K562 (cell line): ENCODE measurements at regions not wholly inside any gene's neighbourhood (a gene's known extent, or its start where the extent isn't known, plus 50 kb on each side); places are given as distances from the start of the nearest gene placed in this dataset.

Source experiments
- ATAC-seq: fragments of 200-7000 bp; cut with Tn5 transposase; 3 replicates; pipeline ENCODE4 v1.9.1; 2020; ENCODE audit warnings: moderate library complexity
- BruUV-seq: library from RNA; stranded (reverse); fragments of 400-500 nt; replicated peaks from 2 replicates; lab custom pipeline; 2021; lab: Mats Ljungman, UMichigan
- CTCF ChIA-PET: fragments of 300-600 bp; formaldehyde crosslinking; extraction: SDS; loops from one replicate; lab custom pipeline; 2021; ENCODE audit warnings: low intra/inter-chr PET ratio; lab: Yijun Ruan, JAX
- POLR2A ChIA-PET: fragments of 300-600, 350-650 bp; sonication (Branson Sonifier 250); formaldehyde crosslinking; extraction: SDS; loops from one replicate; lab custom pipeline; 2021; ENCODE audit warnings: antibody characterized with exemption, inconsistent platforms; lab: Yijun Ruan, JAX
- DNase-seq, 4 experiments: peaks; one replicate each; pipeline versions ENCODE4 v3.0.0 to v3.0.0-alpha.2; 2011 to 2018; ENCODE audit warnings: low spot score in 3 of 4, mixed read lengths in 3 of 4; ENCODE audit errors: extremely low read depth in 1 of 4
- FAIRE-seq: peaks from 2 replicates; lab custom pipeline; 2011; peaks lifted over from hg19 to GRCh38; lab: Jason Lieb, UNC
- H2AFZ ChIP-seq: 2 replicates; pipeline ENCODE4 v1.6.0; 2011; ENCODE audit warnings: low read depth, low read length, control low read depth, inconsistent platforms
- H3K27ac ChIP-seq: fragments of 200-600 bp; 3 replicates; pipeline ENCODE4 v1.8.0; 2011; ENCODE audit warnings: low read depth, mild to moderate bottlenecking, control low read depth, inconsistent platforms, low read length, moderate library complexity, mixed read lengths; ENCODE audit errors: extremely low read depth
- H3K27me3 ChIP-seq, 2 experiments: fragments of 300-600 bp in 1 of 2; 2 replicates in 1 of 2; 3 replicates in 1 of 2; pipeline versions ENCODE4 v1.6.0 to v1.8.0; 2011; ENCODE audit warnings: inconsistent platforms in 2 of 2, low read length in 2 of 2, mild to moderate bottlenecking in 1 of 2, mixed read lengths in 1 of 2, moderate library complexity in 1 of 2; ENCODE audit not compliant: control insufficient read depth in 2 of 2, insufficient read depth in 2 of 2
- H3K36me3 ChIP-seq: fragments of 300-600 bp; 3 replicates; pipeline ENCODE4 v1.8.0; 2011; ENCODE audit warnings: mild to moderate bottlenecking, low read length, inconsistent platforms; ENCODE audit not compliant: control insufficient read depth, insufficient read depth
- H3K4me1 ChIP-seq, 2 experiments: fragments of 200-600 bp in 1 of 2; replicated peaks in 1 of 2; 2 replicates in 1 of 2; 3 replicates in 1 of 2; pipeline versions ENCODE4 v1.5.1 to v1.8.0; 2011; ENCODE audit warnings: inconsistent platforms in 2 of 2, low read length in 2 of 2, mild to moderate bottlenecking in 1 of 2, mixed read lengths in 1 of 2, moderate library complexity in 1 of 2; ENCODE audit not compliant: control insufficient read depth in 2 of 2, insufficient read depth in 2 of 2
- H3K4me2 ChIP-seq: 2 replicates; pipeline ENCODE4 v1.6.1; 2011; ENCODE audit warnings: low read length, control low read depth, inconsistent platforms, mixed read lengths; ENCODE audit not compliant: insufficient read depth
- H3K4me3 ChIP-seq: fragments of 200-600 bp; sonication (generic), shearing (Covaris generic); 2 replicates; pipeline ENCODE4 v1.5.1; 2016; ENCODE audit warnings: control low read depth, inconsistent platforms
- H3K79me2 ChIP-seq: fragments of 200-600 bp; 3 replicates; pipeline ENCODE4 v1.8.0; 2011; ENCODE audit warnings: low read length, inconsistent platforms; ENCODE audit not compliant: control insufficient read depth, insufficient read depth
- H3K9ac ChIP-seq, 2 experiments: 2 replicates each; pipeline versions ENCODE4 v1.6.0 to v1.6.1; 2011; ENCODE audit warnings: low read depth in 2 of 2, low read length in 2 of 2, control low read depth in 1 of 2, inconsistent platforms in 1 of 2, mild to moderate bottlenecking in 1 of 2, mixed read lengths in 1 of 2; ENCODE audit not compliant: insufficient read depth in 1 of 2
- H3K9me1 ChIP-seq: one replicate; pipeline ENCODE4 v1.6.0; 2011; ENCODE audit warnings: inconsistent platforms, mild to moderate bottlenecking, low read length, moderate library complexity; ENCODE audit not compliant: control insufficient read depth, insufficient read depth
- H3K9me3 ChIP-seq: replicated peaks from 2 replicates; pipeline ENCODE4 v1.5.1; 2011; ENCODE audit warnings: low read depth, low read length, inconsistent platforms; ENCODE audit not compliant: control insufficient read depth, insufficient read depth
- H4K20me1 ChIP-seq: replicated peaks from 2 replicates; pipeline ENCODE4 v1.6.1; 2011; ENCODE audit warnings: low read length, inconsistent platforms, mixed read lengths; ENCODE audit not compliant: control insufficient read depth, insufficient read depth
- CTBP1 ChIP-seq: fragments of 450-650 bp; IDR thresholded peaks from 2 replicates; pipeline ENCODE4 v1.6.1; 2016; ENCODE audit warnings: borderline replicate concordance
- FOXP1 ChIP-seq: sonication (generic); formaldehyde crosslinking; IDR thresholded peaks from 2 replicates; pipeline ENCODE4 v1.8.0; 2022; ENCODE audit warnings: mild to moderate bottlenecking, missing genetic modification reagents
- FUS ChIP-seq: fragments of 200-400 bp; formaldehyde crosslinking; optimal IDR thresholded peaks from 2 replicates; pipeline ENCODE3; 2017; ENCODE audit warnings: low read depth, low read length
- HNRNPK ChIP-seq: fragments of 200-400 bp; formaldehyde crosslinking; IDR thresholded peaks from one replicate; pipeline ENCODE4 v1.6.1; 2018; ENCODE audit warnings: mild to moderate bottlenecking, low read depth, low read length; ENCODE audit not compliant: poor library complexity, severe bottlenecking
- MXD1 ChIP-seq: fragments of 250-450 bp; sonication (Bioruptor Pico); IDR thresholded peaks from 2 replicates; pipeline ENCODE4 v1.8.0; 2021; ENCODE audit warnings: borderline replicate concordance, mild to moderate bottlenecking, moderate library complexity; ENCODE audit not compliant: poor library complexity, severe bottlenecking
- MXI1 ChIP-seq: IDR thresholded peaks from 2 replicates; pipeline ENCODE4 v1.6.1; 2011; ENCODE audit warnings: low read depth, mild to moderate bottlenecking, improper control_type of control experiment, low read length
- PBX2 ChIP-seq, 2 experiments: IDR thresholded peaks in 1 of 2; conservative IDR thresholded peaks in 1 of 2; 2 replicates each; pipeline ENCODE4 v1.6.1; 2016; ENCODE audit warnings: low read depth in 2 of 2, mild to moderate bottlenecking in 1 of 2, missing compliant biosample characterization in 1 of 2, missing genetic modification characterization in 1 of 2, moderate library complexity in 1 of 2
- SMARCA5 ChIP-seq: fragments of 450-650 bp; IDR thresholded peaks from 2 replicates; pipeline ENCODE4 v1.6.1; 2016
- SRF ChIP-seq, 2 experiments: fragments of 250-450, 450-650 bp in 1 of 2; sonication (Bioruptor Pico) in 1 of 2; sonication (generic) in 1 of 2; formaldehyde crosslinking; IDR thresholded peaks; 2 replicates each; pipeline versions ENCODE4 v1.5.0 to v1.5.1; 2020 to 2022; ENCODE audit warnings: mild to moderate bottlenecking in 1 of 2, missing genetic modification reagents in 1 of 2
- ZBED1 ChIP-seq: IDR thresholded peaks from 2 replicates; pipeline ENCODE4 v1.6.1; 2014
- ZKSCAN1 ChIP-seq: fragments of 150-350 bp; IDR thresholded peaks from 2 replicates; pipeline ENCODE4 v1.6.1; 2016; ENCODE audit warnings: low read depth, low read length
- in situ Hi-C: fragments of 300-500 bp; cut with MboI; formaldehyde crosslinking; loops from 4 replicates; pipeline ENCODE4 v1.15.0; 2018; ENCODE audit warnings: inconsistent platforms, mixed read lengths
- intact Hi-C: fragments of 100-400 bp; cut with micrococcal nuclease; formaldehyde crosslinking; loops from 2 replicates; pipeline ENCODE4 v1.14.2; 2022
- TF ChIP-seq, protein P1 (sequence below): IDR thresholded peaks from 2 replicates; pipeline ENCODE4 v1.6.1; 2011; ENCODE audit not compliant: insufficient read length; ENCODE audit errors: extremely low read depth
- TF ChIP-seq, protein P2 (sequence below), 2 experiments: IDR thresholded peaks; 2 replicates each; pipeline ENCODE4 v1.6.1; 2012; ENCODE audit warnings: improper control_type of control experiment in 2 of 2, low read depth in 2 of 2, low read length in 2 of 2, borderline replicate concordance in 1 of 2

DNA sequence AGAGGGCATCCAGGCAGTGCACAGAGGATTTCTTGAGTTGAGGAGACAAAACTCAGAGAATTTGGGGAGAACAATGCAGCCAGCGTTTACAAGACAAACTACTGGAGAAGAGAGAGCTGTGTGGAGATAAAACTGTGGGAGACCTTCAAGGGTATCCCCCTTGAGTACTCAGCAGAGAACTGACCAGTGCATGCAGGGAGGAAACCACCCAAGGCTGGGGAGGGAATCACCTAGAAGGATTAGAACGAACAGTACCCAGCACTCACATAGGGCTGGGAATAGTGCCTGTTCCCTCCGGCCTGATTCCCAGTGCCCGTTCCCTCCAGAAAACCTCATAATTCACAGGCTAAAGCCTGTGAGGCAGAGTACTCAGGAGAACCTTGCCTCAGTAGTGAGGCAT is 61.9 kb upstream of the YPEL5 start (continued):
- no peak for TF ChIP-seq SRF (CRISPR knock-in tag; IDR thresholded peaks at IDR 0.05)

- POLR2A ChIA-PET: no interaction called here
- in situ Hi-C loops: no loop called here
- Histone ChIP-seq H3K4me2 (no peak overlapping the region), H2AFZ (no peak overlapping the region), H3K4me1 (no peaks in the 10 kb centered on the region), H4K20me1 (peaks cover 7% of the 10 kb centered on the region; the same call in 1 of the 2 replicates), H3K79me2 (no peaks in the 10 kb centered on the region), H3K27me3 (peaks cover 0 to 16% of the 10 kb centered on the region in 2 experiments; a peak in 3 of 5 replicates), H3K9me1 (no peaks in the 10 kb centered on the region), H3K9me3 (no peaks in the 10 kb centered on the region), H3K4me3 (no peak overlapping the region), H3K9ac (no peak overlapping the region), H3K27ac (no peak overlapping the region), H3K36me3 (no peaks in the 10 kb centered on the region)
- TF ChIP-seq, protein P1, sequence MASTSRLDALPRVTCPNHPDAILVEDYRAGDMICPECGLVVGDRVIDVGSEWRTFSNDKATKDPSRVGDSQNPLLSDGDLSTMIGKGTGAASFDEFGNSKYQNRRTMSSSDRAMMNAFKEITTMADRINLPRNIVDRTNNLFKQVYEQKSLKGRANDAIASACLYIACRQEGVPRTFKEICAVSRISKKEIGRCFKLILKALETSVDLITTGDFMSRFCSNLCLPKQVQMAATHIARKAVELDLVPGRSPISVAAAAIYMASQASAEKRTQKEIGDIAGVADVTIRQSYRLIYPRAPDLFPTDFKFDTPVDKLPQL: no peak
- TF ChIP-seq CTBP1 (no peak), FUS (no peak), MXI1 (no peak), HNRNPK (no peak), SMARCA5 (no peak), ZKSCAN1 (no peak), ZBED1 (no peak), PBX2 (CRISPR knock-in tag; IDR thresholded peaks at IDR 0.05; ENCODE audit: low read depth) (no peak), PBX2 (tag; conservative IDR thresholded peaks at IDR 0.05; ENCODE audit: low read depth) (no peak), MXD1 (CRISPR knock-in tag) (no peak), FOXP1 (CRISPR knock-in tag) (no peak)
- TF ChIP-seq, protein P2, sequence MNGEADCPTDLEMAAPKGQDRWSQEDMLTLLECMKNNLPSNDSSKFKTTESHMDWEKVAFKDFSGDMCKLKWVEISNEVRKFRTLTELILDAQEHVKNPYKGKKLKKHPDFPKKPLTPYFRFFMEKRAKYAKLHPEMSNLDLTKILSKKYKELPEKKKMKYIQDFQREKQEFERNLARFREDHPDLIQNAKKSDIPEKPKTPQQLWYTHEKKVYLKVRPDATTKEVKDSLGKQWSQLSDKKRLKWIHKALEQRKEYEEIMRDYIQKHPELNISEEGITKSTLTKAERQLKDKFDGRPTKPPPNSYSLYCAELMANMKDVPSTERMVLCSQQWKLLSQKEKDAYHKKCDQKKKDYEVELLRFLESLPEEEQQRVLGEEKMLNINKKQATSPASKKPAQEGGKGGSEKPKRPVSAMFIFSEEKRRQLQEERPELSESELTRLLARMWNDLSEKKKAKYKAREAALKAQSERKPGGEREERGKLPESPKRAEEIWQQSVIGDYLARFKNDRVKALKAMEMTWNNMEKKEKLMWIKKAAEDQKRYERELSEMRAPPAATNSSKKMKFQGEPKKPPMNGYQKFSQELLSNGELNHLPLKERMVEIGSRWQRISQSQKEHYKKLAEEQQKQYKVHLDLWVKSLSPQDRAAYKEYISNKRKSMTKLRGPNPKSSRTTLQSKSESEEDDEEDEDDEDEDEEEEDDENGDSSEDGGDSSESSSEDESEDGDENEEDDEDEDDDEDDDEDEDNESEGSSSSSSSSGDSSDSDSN (IDR thresholded peaks at IDR 0.05; ENCODE audit: borderline replicate concordance in 1 of 2, low read depth in 2 of 2, low read length in 2 of 2): no peak
- DNase-seq: no peak
- FAIRE-seq: no peak
- no TSS peak for BruUV-seq
- ATAC-seq: no peak
- CTCF ChIA-PET: interaction anchor here (1.9 to 3.4 kb wide), 2 partner anchors 27 to 622 kb away, joined by 10 to 15 read pairs; no protein-coding TSS in a partner anchor
- intact Hi-C loops: no loop called here
Observed at GRCh38 chr2:30089171-30089570, 57.6 kb upstream of the YPEL5 start.
